ENCODE measurements at regions not wholly inside any gene's neighbourhood (a gene's known extent, or its start where the extent isn't known, plus 50 kb on each side); places are given as distances from the start of the nearest gene placed in this dataset.

GRCh38 chr13:32850316-32851052, 165.7 kb upstream of the KL start:
- no peak overlapping the region for H3K4me2 ChIP-seq (ENCODE audit: low read depth, low read length, poor library complexity, severe bottlenecking)
- H3K27me3 ChIP-seq (ENCODE audit: insufficient read depth, low read length, poor library complexity, severe bottlenecking): no peaks in the 10 kb centered on the region
- H3K4me3 ChIP-seq (ENCODE audit: low read length, poor library complexity, severe bottlenecking): no peak overlapping the region
- TF ChIP-seq EZH2phosphoT487 (IDR thresholded peaks at IDR 0.05; ENCODE audit: borderline replicate concordance): no peak
- TF ChIP-seq CTCF (conservative IDR thresholded peaks at IDR 0.05; ENCODE audit: low read length): no peak
- no peak overlapping the region for H3K9ac ChIP-seq (ENCODE audit: low read depth, low read length, poor library complexity, severe bottlenecking)
- H4K20me1 ChIP-seq (ENCODE audit: insufficient read depth, low read length, poor library complexity, severe bottlenecking): no peaks in the 10 kb centered on the region
- no peaks in the 10 kb centered on the region for H3F3A ChIP-seq (ENCODE audit: low read depth)
- no peaks in the 10 kb centered on the region for H3K4me1 ChIP-seq (ENCODE audit: insufficient read depth, low read length, poor library complexity, severe bottlenecking)
- no peak overlapping the region for H2AFZ ChIP-seq (ENCODE audit: low read length)
- no peaks in the 10 kb centered on the region for H3K9me2 ChIP-seq (replicated peaks; ENCODE audit: low read depth, low read length)
- no peaks in the 10 kb centered on the region for H3K36me3 ChIP-seq (ENCODE audit: insufficient read depth, low read length)
- no peaks in the 10 kb centered on the region for H3K9me3 ChIP-seq (ENCODE audit: insufficient read depth, low read depth, low read length)
- no peaks in the 10 kb centered on the region for H3K79me2 ChIP-seq (ENCODE audit: insufficient read depth, low read length)

GRCh38 chr13:32851083-32852069, 164.8 kb upstream of the KL start:
- no peak overlapping the region for H3K4me2 ChIP-seq (ENCODE audit: low read depth, low read length, poor library complexity, severe bottlenecking)

GRCh38 chr13:32852526-32852925, 163.7 kb upstream of the KL start:
- H4K20me1 ChIP-seq (ENCODE audit: insufficient read depth, low read length, poor library complexity, severe bottlenecking): no peaks in the 10 kb centered on the region
- H3K9ac ChIP-seq (ENCODE audit: low read depth, low read length, poor library complexity, severe bottlenecking): no peak overlapping the region
- no peaks in the 10 kb centered on the region for H3K36me3 ChIP-seq (ENCODE audit: insufficient read depth, low read length)
- no peaks in the 10 kb centered on the region for H3K9me3 ChIP-seq (ENCODE audit: insufficient read depth, low read depth, low read length)
- H3K27me3 ChIP-seq (ENCODE audit: insufficient read depth, low read length, poor library complexity, severe bottlenecking): no peaks in the 10 kb centered on the region
- H3F3A ChIP-seq (ENCODE audit: low read depth): no peaks in the 10 kb centered on the region
- H3K4me3 ChIP-seq (ENCODE audit: low read length, poor library complexity, severe bottlenecking): no peak overlapping the region
- no peak overlapping the region for H2AFZ ChIP-seq (ENCODE audit: low read length)
- no peaks in the 10 kb centered on the region for H3K4me1 ChIP-seq (ENCODE audit: insufficient read depth, low read length, poor library complexity, severe bottlenecking)
- TF ChIP-seq EZH2phosphoT487 (IDR thresholded peaks at IDR 0.05; ENCODE audit: borderline replicate concordance) (no peak), CTCF (conservative IDR thresholded peaks at IDR 0.05; ENCODE audit: low read length) (no peak)
- H3K9me2 ChIP-seq (replicated peaks; ENCODE audit: low read depth, low read length): no peaks in the 10 kb centered on the region
- H3K79me2 ChIP-seq (ENCODE audit: insufficient read depth, low read length): no peaks in the 10 kb centered on the region
- H3K4me2 ChIP-seq (ENCODE audit: low read depth, low read length, poor library complexity, severe bottlenecking): no peak overlapping the region

More at GRCh38 chr13:32851083-32852069, 164.8 kb upstream of the KL start:
- Histone ChIP-seq H3F3A (ENCODE audit: low read depth) (no peaks in the 10 kb centered on the region), H3K9ac (ENCODE audit: low read depth, low read length, poor library complexity, severe bottlenecking) (no peak overlapping the region), H3K27me3 (ENCODE audit: insufficient read depth, low read length, poor library complexity, severe bottlenecking) (no peaks in the 10 kb centered on the region), H3K79me2 (ENCODE audit: insufficient read depth, low read length) (no peaks in the 10 kb centered on the region), H3K4me3 (ENCODE audit: low read length, poor library complexity, severe bottlenecking) (no peak overlapping the region), H2AFZ (ENCODE audit: low read length) (no peak overlapping the region), H3K9me3 (ENCODE audit: insufficient read depth, low read depth, low read length) (no peaks in the 10 kb centered on the region), H3K36me3 (ENCODE audit: insufficient read depth, low read length) (no peaks in the 10 kb centered on the region), H3K4me1 (ENCODE audit: insufficient read depth, low read length, poor library complexity, severe bottlenecking) (no peaks in the 10 kb centered on the region), H3K9me2 (replicated peaks; ENCODE audit: low read depth, low read length) (no peaks in the 10 kb centered on the region), H4K20me1 (ENCODE audit: insufficient read depth, low read length, poor library complexity, severe bottlenecking) (no peaks in the 10 kb centered on the region)
- no peak for TF ChIP-seq CTCF (conservative IDR thresholded peaks at IDR 0.05; ENCODE audit: low read length)
- TF ChIP-seq EZH2phosphoT487 (IDR thresholded peaks at IDR 0.05; ENCODE audit: borderline replicate concordance): no peak
